ENCODE measurements at regions not wholly inside any gene's neighbourhood (a gene's known extent, or its start where the extent isn't known, plus 50 kb on each side); places are given as distances from the start of the nearest gene placed in this dataset.

DNA sequence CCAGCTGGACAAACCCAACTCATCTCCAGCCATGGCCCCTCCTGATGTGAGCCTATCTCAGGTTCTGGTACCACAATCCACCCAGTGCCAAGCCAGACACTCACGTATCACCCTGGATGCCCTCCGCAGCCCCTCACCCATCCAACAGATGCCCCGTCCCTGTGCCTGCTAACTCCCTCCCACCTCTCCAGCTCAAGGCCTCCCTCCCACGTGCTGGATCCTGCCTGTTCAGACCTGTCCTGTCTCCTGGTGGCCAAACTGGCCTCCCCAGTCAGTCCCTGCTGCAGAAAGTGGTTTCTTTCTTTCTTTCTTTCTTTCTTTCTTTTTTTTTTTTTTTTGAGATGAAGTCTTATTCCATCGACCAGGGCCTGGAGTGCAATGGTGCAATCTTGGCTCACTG is 86.2 kb downstream of the RRM2 start:
- Histone ChIP-seq H3K4me2 (ENCODE audit: low read length) (no peak overlapping the region), H3K4me1 (ENCODE audit: low read length) (no peaks in the 10 kb centered on the region), H2AFZ (ENCODE audit: low read depth, low read length) (no peak overlapping the region), H3K27me3 (ENCODE audit: low read depth, low read length) (0 out of 2 replicates have a peak, but pooled peaks cover 4% of the 10 kb centered on the region), H3K9ac (ENCODE audit: low read length) (no peak overlapping the region), H3K4me3 (ENCODE audit: low read length) (no peak overlapping the region), H3K27ac (ENCODE audit: low read length) (no peak overlapping the region), H3K79me2 (ENCODE audit: low read length) (no peaks in the 10 kb centered on the region), H3K36me3 (replicated peaks; ENCODE audit: low read depth, low read length) (no peaks in the 10 kb centered on the region), H4K20me1 (ENCODE audit: insufficient read depth, low read length) (no peaks in the 10 kb centered on the region), H3K9me3 (ENCODE audit: insufficient read depth, low read length) (no peaks in the 10 kb centered on the region)
- no peak for TF ChIP-seq EZH2phosphoT487 (IDR thresholded peaks at IDR 0.05; ENCODE audit: low read depth)
- no peak for TF ChIP-seq CTCF (IDR thresholded peaks at IDR 0.05; ENCODE audit: low read depth, low read length)

GRCh38 chr2:10209406-10209935 is 86.9 kb downstream of the RRM2 start:
- 0 out of 2 replicates have a peak, but pooled peaks cover 4% of the 10 kb centered on the region for H3K27me3 ChIP-seq (ENCODE audit: low read depth, low read length)
- H3K9me3 ChIP-seq (ENCODE audit: insufficient read depth, low read length) = no peaks in the 10 kb centered on the region
- no peak overlapping the region for H3K27ac ChIP-seq (ENCODE audit: low read length)
- no peak for TF ChIP-seq EZH2phosphoT487 (IDR thresholded peaks at IDR 0.05; ENCODE audit: low read depth)
- H2AFZ ChIP-seq (ENCODE audit: low read depth, low read length) = no peak overlapping the region
- no peaks in the 10 kb centered on the region for H3K4me1 ChIP-seq (ENCODE audit: low read length)
- H3K79me2 ChIP-seq (ENCODE audit: low read length) = no peaks in the 10 kb centered on the region
- H3K36me3 ChIP-seq (replicated peaks; ENCODE audit: low read depth, low read length) = no peaks in the 10 kb centered on the region
- no peak overlapping the region for H3K4me3 ChIP-seq (ENCODE audit: low read length)
- no peak overlapping the region for H3K9ac ChIP-seq (ENCODE audit: low read length)
- no peaks in the 10 kb centered on the region for H4K20me1 ChIP-seq (ENCODE audit: insufficient read depth, low read length)
- no peak overlapping the region for H3K4me2 ChIP-seq (ENCODE audit: low read length)

- no peak overlapping the region for H3K4me3 ChIP-seq (ENCODE audit: low read length)
- TF ChIP-seq EZH2phosphoT487 (IDR thresholded peaks at IDR 0.05; ENCODE audit: low read depth) (no peak), CTCF (IDR thresholded peaks at IDR 0.05; ENCODE audit: low read depth, low read length) (no peak)
- no peaks in the 10 kb centered on the region for H3K36me3 ChIP-seq (replicated peaks; ENCODE audit: low read depth, low read length)
- H2AFZ ChIP-seq (ENCODE audit: low read depth, low read length) = no peak overlapping the region
- H3K27ac ChIP-seq (ENCODE audit: low read length) = no peak overlapping the region
- H4K20me1 ChIP-seq (ENCODE audit: insufficient read depth, low read length) = no peaks in the 10 kb centered on the region
- H3K9ac ChIP-seq (ENCODE audit: low read length) = no peak overlapping the region
- 0 out of 2 replicates have a peak, but pooled peaks cover 4% of the 10 kb centered on the region for H3K27me3 ChIP-seq (ENCODE audit: low read depth, low read length)
- H3K9me3 ChIP-seq (ENCODE audit: insufficient read depth, low read length) = no peaks in the 10 kb centered on the region
- H3K79me2 ChIP-seq (ENCODE audit: low read length) = no peaks in the 10 kb centered on the region
- H3K4me1 ChIP-seq (ENCODE audit: low read length) = no peaks in the 10 kb centered on the region
- H3K4me2 ChIP-seq (ENCODE audit: low read length) = no peak overlapping the region
Measured at GRCh38 chr2:10210336-10210735, 87.8 kb downstream of the RRM2 start.

- Histone ChIP-seq H3K4me1 (ENCODE audit: low read length) (no peaks in the 10 kb centered on the region), H3K4me2 (ENCODE audit: low read length) (no peak overlapping the region), H3K9ac (ENCODE audit: low read length) (no peak overlapping the region), H3K9me3 (ENCODE audit: insufficient read depth, low read length) (no peaks in the 10 kb centered on the region), H3K27me3 (ENCODE audit: low read depth, low read length) (0 out of 2 replicates have a peak, but pooled peaks cover 4% of the 10 kb centered on the region), H3K79me2 (ENCODE audit: low read length) (no peaks in the 10 kb centered on the region), H3K36me3 (replicated peaks; ENCODE audit: low read depth, low read length) (no peaks in the 10 kb centered on the region), H3K4me3 (ENCODE audit: low read length) (no peak overlapping the region), H2AFZ (ENCODE audit: low read depth, low read length) (no peak overlapping the region), H3K27ac (ENCODE audit: low read length) (no peak overlapping the region), H4K20me1 (ENCODE audit: insufficient read depth, low read length) (no peaks in the 10 kb centered on the region)
- no peak for TF ChIP-seq CTCF (IDR thresholded peaks at IDR 0.05; ENCODE audit: low read depth, low read length)
Measured at GRCh38 chr2:10211844-10212422, 89.4 kb downstream of the RRM2 start.

Measured in OCI-LY3 (cell line).